B cell (primary cell): ENCODE measurements at regions not wholly inside any gene's neighbourhood (a gene's known extent, or its start where the extent isn't known, plus 50 kb on each side); places are given as distances from the start of the nearest gene placed in this dataset.

Source experiments
- ATAC-seq: fragments of 200-7000 bp; cut with Tn5 transposase; one replicate; pipeline ENCODE4 v1.10.0; 2021; ENCODE audit warnings: low read depth, mild to moderate bottlenecking, moderate number of reproducible peaks, moderate library complexity
- CTCF ChIA-PET: fragments of 350-600 bp; sonication (Branson Sonifier 250); formaldehyde crosslinking; loops from one replicate; lab custom pipeline; 2021; ENCODE audit warnings: antibody characterized with exemption, inconsistent platforms; lab: Charles Lee
- POLR2A ChIA-PET: fragments of 350-600 bp; sonication (Branson Sonifier 250); formaldehyde crosslinking; loops from one replicate; lab custom pipeline; 2021; ENCODE audit warnings: antibody characterized with exemption; lab: Charles Lee
- DNase-seq: peaks from one replicate; pipeline ENCODE4 v3.0.0; 2013
- H2AFZ ChIP-seq: 2 replicates; pipeline ENCODE4 v1.6.1; 2012; ENCODE audit warnings: mild to moderate bottlenecking, low read depth, low read length; ENCODE audit not compliant: insufficient read depth, poor library complexity, severe bottlenecking
- H3K27ac ChIP-seq, 2 donors: 1 replicate in 1 of 2; 2 replicates in 1 of 2; pipeline ENCODE4 v1.5.1; 2012 to 2013; ENCODE audit warnings: low read length in 2 of 2, mild to moderate bottlenecking in 2 of 2, moderate library complexity in 1 of 2
- H3K27me3 ChIP-seq, 4 experiments: fragments of 200-600 bp in 1 of 4; sonication (generic) in 1 of 4; replicated peaks in 1 of 4; 1 replicate in 2 of 4; 2 replicates in 2 of 4; pipeline versions ENCODE4 v1.6.1 to v1.7.0; 2013 to 2016; ENCODE audit warnings: low read length in 3 of 4, mild to moderate bottlenecking in 2 of 4, mixed read lengths in 1 of 4, moderate library complexity in 1 of 4; ENCODE audit not compliant: insufficient read depth in 4 of 4, control insufficient read depth in 3 of 4; ENCODE audit errors: control extremely low read depth in 1 of 4
- H3K36me3 ChIP-seq, 2 experiments: replicated peaks in 1 of 2; 1 replicate in 1 of 2; 2 replicates in 1 of 2; pipeline versions ENCODE4 v1.6.1 to v1.7.1; 2013; ENCODE audit warnings: low read length in 1 of 2; ENCODE audit not compliant: insufficient read depth in 2 of 2, control insufficient read depth in 1 of 2; ENCODE audit errors: control extremely low read depth in 1 of 2, extremely low read depth in 1 of 2
- H3K4me1 ChIP-seq, 2 donors: fragments of 200-600 bp in 1 of 2; sonication (generic) in 1 of 2; 1 replicate in 1 of 2; 2 replicates in 1 of 2; pipeline versions ENCODE4 v1.5.1 to v1.6.1; 2013 to 2017; ENCODE audit warnings: low read length in 2 of 2; ENCODE audit not compliant: control insufficient read depth in 2 of 2, insufficient read depth in 2 of 2
- H3K4me2 ChIP-seq: replicated peaks from 2 replicates; pipeline ENCODE3; 2012; ENCODE audit warnings: mild to moderate bottlenecking, low read depth, low read length; ENCODE audit not compliant: poor library complexity, severe bottlenecking
- H3K4me3 ChIP-seq, 5 experiments: fragments of 200-600 bp in 1 of 5; sonication (generic) in 1 of 5; 1 replicate in 3 of 5; 2 replicates in 2 of 5; pipeline versions ENCODE4 v1.5.1 to v1.7.0; 2011 to 2016; ENCODE audit warnings: low read length in 4 of 5, mild to moderate bottlenecking in 4 of 5, low read depth in 2 of 5, control low read depth in 1 of 5, moderate library complexity in 1 of 5; ENCODE audit not compliant: insufficient read depth in 1 of 5; ENCODE audit errors: control extremely low read depth in 1 of 5, extremely low read depth in 1 of 5
- H3K79me2 ChIP-seq: fragments of 200-600 bp; sonication (generic); one replicate; pipeline ENCODE4 v1.6.0; 2016; ENCODE audit warnings: low read length; ENCODE audit not compliant: control insufficient read depth, insufficient read depth
- H3K9ac ChIP-seq: fragments of 200-600 bp; sonication (generic); 2 replicates; pipeline ENCODE4 v1.6.1; 2017; ENCODE audit warnings: mild to moderate bottlenecking, low read length, moderate library complexity
- H3K9me3 ChIP-seq, 3 donors: one replicate each; pipeline versions ENCODE4 v1.6.1 to v1.7.1; 2013; ENCODE audit warnings: low read length in 2 of 3; ENCODE audit not compliant: control insufficient read depth in 2 of 3, insufficient read depth in 1 of 3; ENCODE audit errors: control extremely low read depth in 1 of 3
- H4K20me1 ChIP-seq: 2 replicates; pipeline ENCODE4 v1.6.0; 2012; ENCODE audit warnings: mild to moderate bottlenecking, low read length; ENCODE audit not compliant: insufficient read depth, control insufficient read depth, poor library complexity, severe bottlenecking
- H3K27ac Mint-ChIP-seq: one replicate; pipeline ENCODE4 v1.8.0; 2021; ENCODE audit warnings: mixed read lengths
- H3K27me3 Mint-ChIP-seq: one replicate; pipeline ENCODE4 v1.8.0; 2021; ENCODE audit warnings: mixed read lengths
- H3K4me1 Mint-ChIP-seq: one replicate; pipeline ENCODE4 v1.8.0; 2021; ENCODE audit warnings: mixed read lengths
- H3K4me3 Mint-ChIP-seq: one replicate; pipeline ENCODE4 v1.8.0; 2021; ENCODE audit warnings: mixed read lengths
- H3K9me3 Mint-ChIP-seq: one replicate; pipeline ENCODE4 v1.8.0; 2022; ENCODE audit warnings: mixed read lengths; ENCODE audit not compliant: insufficient read depth
- CTCF ChIP-seq: fragments of 200-600 bp; IDR thresholded peaks from one replicate; pipeline ENCODE4 v1.8.0; 2022; ENCODE audit warnings: antibody characterized with exemption, mild to moderate bottlenecking
- EZH2 ChIP-seq: IDR thresholded peaks from 2 replicates; pipeline ENCODE4 v1.6.1; 2012; ENCODE audit warnings: borderline replicate concordance, low read depth, mild to moderate bottlenecking, moderate library complexity, low read length; ENCODE audit not compliant: insufficient read depth, poor library complexity, severe bottlenecking
- WGBS: methylation state at CpG from one replicate; pipeline ENCODE4 v1.1.5; 2013; ENCODE audit warnings: missing lambda C conversion rate; ENCODE audit not compliant: insufficient coverage; 5-methylcytosine and 5-hydroxymethylcytosine counted together
- intact Hi-C: fragments of 100-400 bp; cut with micrococcal nuclease; formaldehyde crosslinking; loops from one replicate; pipeline ENCODE4 v1.10.0; 2022

- Mint-ChIP-seq H3K4me3 (no peak overlapping the region), H3K27ac (no peak overlapping the region), H3K27me3 (peaks cover 3% of the 10 kb centered on the region), H3K4me1 (no peaks in the 10 kb centered on the region), H3K9me3 (no peaks in the 10 kb centered on the region)
- no peak overlapping the region for H2AFZ ChIP-seq
- H3K9me3 ChIP-seq: peaks cover 0 to 2% (median 0%) of the 10 kb centered on the region in 3 donors
- no peak overlapping the region for H3K9ac ChIP-seq
- DNase-seq (no peak), ATAC-seq (no peak)
- CTCF ChIA-PET: no interaction called here
- WGBS: 94% methylated on average over 2 of the region's 5 CpGs
- H3K79me2 ChIP-seq: no peaks in the 10 kb centered on the region
- TF ChIP-seq EZH2 (no peak), CTCF (no peak)
- H3K4me2 ChIP-seq: no peak overlapping the region
- no peak overlapping the region for H3K4me3 ChIP-seq
- POLR2A ChIA-PET: no interaction called here
- H3K4me1 ChIP-seq: no peaks in the 10 kb centered on the region
- no peak overlapping the region for H3K27ac ChIP-seq
- intact Hi-C loops: no loop called here
- no peaks in the 10 kb centered on the region for H4K20me1 ChIP-seq
- H3K36me3 ChIP-seq: no peaks in the 10 kb centered on the region
- H3K27me3 ChIP-seq: no peaks in the 10 kb centered on the region
Measured at GRCh38 chr12:25415004-25415403, 138.1 kb downstream of the LMNTD1 start.

GRCh38 chr12:25412735-25413134 is 140.3 kb downstream of the LMNTD1 start:
- Mint-ChIP-seq H3K4me3 (no peak overlapping the region), H3K27me3 (no peaks in the 10 kb centered on the region), H3K4me1 (no peaks in the 10 kb centered on the region), H3K9me3 (no peaks in the 10 kb centered on the region), H3K27ac (no peak overlapping the region)
- POLR2A ChIA-PET: no interaction called here
- H3K9me3 ChIP-seq: peaks cover 0 to 3% (median 0%) of the 10 kb centered on the region in 3 donors
- ATAC-seq: no peak
- H3K4me3 ChIP-seq: no peak overlapping the region
- no peak for DNase-seq
- H3K9ac ChIP-seq: no peak overlapping the region
- H3K36me3 ChIP-seq: no peaks in the 10 kb centered on the region
- CTCF ChIA-PET: no interaction called here
- intact Hi-C loops: no loop called here
- no peak overlapping the region for H2AFZ ChIP-seq
- no CpG with 5 or more reads among the region's 3 CpGs for WGBS
- H3K4me1 ChIP-seq: no peaks in the 10 kb centered on the region
- no peak overlapping the region for H3K27ac ChIP-seq
- no peaks in the 10 kb centered on the region for H4K20me1 ChIP-seq
- no peaks in the 10 kb centered on the region for H3K27me3 ChIP-seq
- no peaks in the 10 kb centered on the region for H3K79me2 ChIP-seq
- H3K4me2 ChIP-seq: no peak overlapping the region
- TF ChIP-seq EZH2: no peak
- TF ChIP-seq CTCF: no peak
